GM23338 (cell line): ENCODE measurements at regions not wholly inside any gene's neighbourhood (a gene's known extent, or its start where the extent isn't known, plus 50 kb on each side); places are given as distances from the start of the nearest gene placed in this dataset.

Experiments used
- CTCF ChIP-seq, 2 experiments: fragments of 200-600 bp in 1 of 2; sonication (generic) in 1 of 2; conservative IDR thresholded peaks; 2 replicates each; pipeline versions ENCODE4 v1.5.1 to v1.6.1; 2016 to 2017; ENCODE audit warnings: antibody characterized with exemption in 2 of 2, low read depth in 2 of 2, mild to moderate bottlenecking in 2 of 2, moderate library complexity in 1 of 2
- EZH2 ChIP-seq: fragments of 200-600 bp; sonication (generic); IDR thresholded peaks from one replicate; pipeline ENCODE4 v1.8.0; 2017; ENCODE audit warnings: antibody characterized with exemption, mild to moderate bottlenecking, low read depth; ENCODE audit not compliant: unreplicated experiment
- EZH2phosphoT487 ChIP-seq: fragments of 200-600 bp; sonication (generic); IDR thresholded peaks from one replicate; pipeline ENCODE4 v1.8.1; 2018; ENCODE audit warnings: antibody characterized with exemption; ENCODE audit not compliant: unreplicated experiment
- JUNB ChIP-seq: IDR thresholded peaks from one replicate; pipeline ENCODE4 v1.6.1; 2016; ENCODE audit warnings: antibody characterized with exemption; ENCODE audit not compliant: unreplicated experiment
- POLR2AphosphoS5 ChIP-seq: IDR thresholded peaks from 2 replicates; pipeline ENCODE4 v1.6.1; 2016; ENCODE audit warnings: antibody characterized with exemption, low read depth
- ZNF331 ChIP-seq: fragments of 250-450 bp; sonication (Bioruptor Pico); IDR thresholded peaks from 2 replicates; pipeline ENCODE4 v1.5.0; 2020; ENCODE audit warnings: low read depth, mild to moderate bottlenecking, moderate library complexity
- TF ChIP-seq, protein P1 (sequence below): IDR thresholded peaks from one replicate; pipeline ENCODE4 v1.6.1; 2018; ENCODE audit warnings: antibody characterized with exemption; ENCODE audit not compliant: unreplicated experiment

DNA sequence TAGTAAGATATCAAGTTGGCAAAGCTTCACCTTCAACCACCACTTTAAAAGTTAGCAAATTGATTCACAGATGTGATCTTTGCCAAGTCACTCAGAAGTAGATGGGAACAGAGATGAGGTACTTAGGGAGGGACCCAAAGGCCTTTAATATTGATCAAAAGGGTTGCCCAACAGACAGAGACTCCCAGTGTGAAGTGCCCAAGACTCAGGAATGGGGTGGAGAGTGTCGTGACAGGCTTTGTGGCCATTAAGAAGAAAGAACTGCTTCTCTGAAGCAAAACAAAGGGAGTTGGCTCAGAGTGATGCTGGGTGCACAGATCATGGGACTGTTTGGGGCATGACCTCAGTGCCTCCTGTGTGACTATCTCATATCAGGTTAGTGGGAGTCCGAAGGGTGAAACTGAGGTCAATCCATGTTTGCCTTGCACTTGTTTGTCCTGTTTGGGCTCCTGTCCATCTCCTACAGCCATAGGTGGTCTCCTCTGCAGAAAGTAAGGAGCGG is 132.3 kb downstream of the APIP start:
- TF ChIP-seq EZH2, result no peak
- no peak for TF ChIP-seq CTCF (conservative IDR thresholded peaks at IDR 0.05; ENCODE audit: low read depth in 2 of 2)
- no peak for TF ChIP-seq POLR2AphosphoS5
- TF ChIP-seq, protein P1, sequence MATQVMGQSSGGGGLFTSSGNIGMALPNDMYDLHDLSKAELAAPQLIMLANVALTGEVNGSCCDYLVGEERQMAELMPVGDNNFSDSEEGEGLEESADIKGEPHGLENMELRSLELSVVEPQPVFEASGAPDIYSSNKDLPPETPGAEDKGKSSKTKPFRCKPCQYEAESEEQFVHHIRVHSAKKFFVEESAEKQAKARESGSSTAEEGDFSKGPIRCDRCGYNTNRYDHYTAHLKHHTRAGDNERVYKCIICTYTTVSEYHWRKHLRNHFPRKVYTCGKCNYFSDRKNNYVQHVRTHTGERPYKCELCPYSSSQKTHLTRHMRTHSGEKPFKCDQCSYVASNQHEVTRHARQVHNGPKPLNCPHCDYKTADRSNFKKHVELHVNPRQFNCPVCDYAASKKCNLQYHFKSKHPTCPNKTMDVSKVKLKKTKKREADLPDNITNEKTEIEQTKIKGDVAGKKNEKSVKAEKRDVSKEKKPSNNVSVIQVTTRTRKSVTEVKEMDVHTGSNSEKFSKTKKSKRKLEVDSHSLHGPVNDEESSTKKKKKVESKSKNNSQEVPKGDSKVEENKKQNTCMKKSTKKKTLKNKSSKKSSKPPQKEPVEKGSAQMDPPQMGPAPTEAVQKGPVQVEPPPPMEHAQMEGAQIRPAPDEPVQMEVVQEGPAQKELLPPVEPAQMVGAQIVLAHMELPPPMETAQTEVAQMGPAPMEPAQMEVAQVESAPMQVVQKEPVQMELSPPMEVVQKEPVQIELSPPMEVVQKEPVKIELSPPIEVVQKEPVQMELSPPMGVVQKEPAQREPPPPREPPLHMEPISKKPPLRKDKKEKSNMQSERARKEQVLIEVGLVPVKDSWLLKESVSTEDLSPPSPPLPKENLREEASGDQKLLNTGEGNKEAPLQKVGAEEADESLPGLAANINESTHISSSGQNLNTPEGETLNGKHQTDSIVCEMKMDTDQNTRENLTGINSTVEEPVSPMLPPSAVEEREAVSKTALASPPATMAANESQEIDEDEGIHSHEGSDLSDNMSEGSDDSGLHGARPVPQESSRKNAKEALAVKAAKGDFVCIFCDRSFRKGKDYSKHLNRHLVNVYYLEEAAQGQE, result no peak
- no peak for TF ChIP-seq EZH2phosphoT487
- no peak for TF ChIP-seq ZNF331 (CRISPR knock-in tag)
- TF ChIP-seq JUNB, result no peak
